ENCODE measurements at regions not wholly inside any gene's neighbourhood (a gene's known extent, or its start where the extent isn't known, plus 50 kb on each side); places are given as distances from the start of the nearest gene placed in this dataset.
A peak's percentile ranks its signal among the peaks of the same experiment; 100 is the strongest.
"Not testable (repeated sequence)": the region's sequence is repeated elsewhere in the genome, so short reads cannot be mapped to it uniquely, and the experiment has no call there.

GRCh38 chr11:81245791-81246190 lies 1487.9 kb downstream of the FAM181B start:
- no peaks in the 10 kb centered on the region for H3K27me3 ChIP-seq (ENCODE audit: insufficient read depth, poor library complexity, severe bottlenecking)
- H3K27ac ChIP-seq (replicated peaks), result no peak overlapping the region
- H3K4me3 ChIP-seq (replicated peaks; ENCODE audit: insufficient read depth, low read length), result no peak overlapping the region
- no peak for DNase-seq (ENCODE audit: low read depth in 1 of 2, low spot score in 1 of 2)
- no peak for TF ChIP-seq GABPA (IDR thresholded peaks at IDR 0.05; ENCODE audit: low read depth)
- TF ChIP-seq SPI1 (IDR thresholded peaks at IDR 0.05; ENCODE audit: borderline replicate concordance, low read depth), result no peak
- no peak for TF ChIP-seq POLR2AphosphoS5 (IDR thresholded peaks at IDR 0.05; ENCODE audit: low read depth)
- no peak for TF ChIP-seq REST (IDR thresholded peaks at IDR 0.05; ENCODE audit: insufficient replicate concordance, low read depth)
- TF ChIP-seq, protein P1, sequence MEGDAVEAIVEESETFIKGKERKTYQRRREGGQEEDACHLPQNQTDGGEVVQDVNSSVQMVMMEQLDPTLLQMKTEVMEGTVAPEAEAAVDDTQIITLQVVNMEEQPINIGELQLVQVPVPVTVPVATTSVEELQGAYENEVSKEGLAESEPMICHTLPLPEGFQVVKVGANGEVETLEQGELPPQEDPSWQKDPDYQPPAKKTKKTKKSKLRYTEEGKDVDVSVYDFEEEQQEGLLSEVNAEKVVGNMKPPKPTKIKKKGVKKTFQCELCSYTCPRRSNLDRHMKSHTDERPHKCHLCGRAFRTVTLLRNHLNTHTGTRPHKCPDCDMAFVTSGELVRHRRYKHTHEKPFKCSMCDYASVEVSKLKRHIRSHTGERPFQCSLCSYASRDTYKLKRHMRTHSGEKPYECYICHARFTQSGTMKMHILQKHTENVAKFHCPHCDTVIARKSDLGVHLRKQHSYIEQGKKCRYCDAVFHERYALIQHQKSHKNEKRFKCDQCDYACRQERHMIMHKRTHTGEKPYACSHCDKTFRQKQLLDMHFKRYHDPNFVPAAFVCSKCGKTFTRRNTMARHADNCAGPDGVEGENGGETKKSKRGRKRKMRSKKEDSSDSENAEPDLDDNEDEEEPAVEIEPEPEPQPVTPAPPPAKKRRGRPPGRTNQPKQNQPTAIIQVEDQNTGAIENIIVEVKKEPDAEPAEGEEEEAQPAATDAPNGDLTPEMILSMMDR (IDR thresholded peaks at IDR 0.05; ENCODE audit: insufficient read depth, low read length), result no peak

- no peak for DNase-seq (ENCODE audit: low read depth in 1 of 2, low spot score in 1 of 2)
- no peak for TF ChIP-seq GABPA (IDR thresholded peaks at IDR 0.05; ENCODE audit: low read depth)
- TF ChIP-seq, protein P1 (IDR thresholded peaks at IDR 0.05; ENCODE audit: insufficient read depth, low read length), result no peak
- TF ChIP-seq REST (IDR thresholded peaks at IDR 0.05; ENCODE audit: insufficient replicate concordance, low read depth), result no peak
- no peak for TF ChIP-seq POLR2AphosphoS5 (IDR thresholded peaks at IDR 0.05; ENCODE audit: low read depth)
- Histone ChIP-seq H3K27ac (replicated peaks) (no peak overlapping the region), H3K27me3 (ENCODE audit: insufficient read depth, poor library complexity, severe bottlenecking) (no peaks in the 10 kb centered on the region), H3K4me3 (replicated peaks; ENCODE audit: insufficient read depth, low read length) (no peak overlapping the region)
Observed at GRCh38 chr11:81241672-81242275, 1491.9 kb downstream of the FAM181B start.

GRCh38 chr11:81237139-81237538 lies 1496.5 kb downstream of the FAM181B start:
- TF ChIP-seq POLR2AphosphoS5 (IDR thresholded peaks at IDR 0.05; ENCODE audit: low read depth), result no peak
- no peak for TF ChIP-seq GABPA (IDR thresholded peaks at IDR 0.05; ENCODE audit: low read depth)
- TF ChIP-seq SPI1 (IDR thresholded peaks at IDR 0.05; ENCODE audit: borderline replicate concordance, low read depth), result no peak
- TF ChIP-seq REST (IDR thresholded peaks at IDR 0.05; ENCODE audit: insufficient replicate concordance, low read depth), result no peak
- TF ChIP-seq, protein P1 (IDR thresholded peaks at IDR 0.05; ENCODE audit: insufficient read depth, low read length), result no peak
- Histone ChIP-seq H3K27ac (replicated peaks) (no peak overlapping the region), H3K27me3 (ENCODE audit: insufficient read depth, poor library complexity, severe bottlenecking) (no peaks in the 10 kb centered on the region), H3K4me3 (replicated peaks; ENCODE audit: insufficient read depth, low read length) (no peak overlapping the region)
- peak; percentile 7 to 11 for DNase-seq (ENCODE audit: low read depth in 1 of 2, low spot score in 1 of 2)

GRCh38 chr11:81227409-81227808 lies 1506.3 kb downstream of the FAM181B start:
- not testable (repeated sequence) for H3K4me3 ChIP-seq (replicated peaks; ENCODE audit: insufficient read depth, low read length); H3K27ac ChIP-seq (replicated peaks); H3K27me3 ChIP-seq (ENCODE audit: insufficient read depth, poor library complexity, severe bottlenecking); DNase-seq (ENCODE audit: low read depth in 1 of 2, low spot score in 1 of 2)

Data from HL-60 (cell line).